Stomach smooth muscle (tissue), 2 donors: ENCODE measurements at regions not wholly inside any gene's neighbourhood (a gene's known extent, or its start where the extent isn't known, plus 50 kb on each side); places are given as distances from the start of the nearest gene placed in this dataset.

Experiments
- H3K27ac ChIP-seq: one replicate; pipeline ENCODE4 v1.7.0; 2013; ENCODE audit warnings: mild to moderate bottlenecking, low read length, inconsistent platforms
- H3K27me3 ChIP-seq, 2 donors: one replicate each; pipeline ENCODE4 v1.7.0; 2013; ENCODE audit warnings: low read length in 2 of 2; ENCODE audit not compliant: insufficient read depth in 2 of 2, control insufficient read depth in 1 of 2
- H3K36me3 ChIP-seq, 2 donors: one replicate each; pipeline ENCODE4 v1.7.0; 2013; ENCODE audit warnings: low read length in 2 of 2; ENCODE audit not compliant: control insufficient read depth in 2 of 2, insufficient read depth in 2 of 2
- H3K4me1 ChIP-seq: one replicate; pipeline ENCODE4 v1.7.0; 2013; ENCODE audit warnings: low read length; ENCODE audit not compliant: control insufficient read depth, insufficient read depth
- H3K4me3 ChIP-seq, 2 donors: one replicate each; pipeline ENCODE4 v1.7.0; 2013; ENCODE audit warnings: low read length in 2 of 2
- H3K9ac ChIP-seq, 2 donors: one replicate each; pipeline ENCODE4 v1.7.0; 2013; ENCODE audit warnings: low read length in 2 of 2, mild to moderate bottlenecking in 1 of 2
- H3K9me3 ChIP-seq, 2 donors: one replicate each; pipeline ENCODE4 v1.7.0; 2013; ENCODE audit warnings: low read length in 2 of 2; ENCODE audit not compliant: control insufficient read depth in 2 of 2
- donor health status: healthy.
- donor health status: Pancreatic carcinoma.

- Histone ChIP-seq H3K9ac (no peak overlapping the region), H3K4me1 (no peaks in the 10 kb centered on the region), H3K27me3 (no peaks in the 10 kb centered on the region), H3K4me3 (no peak overlapping the region), H3K36me3 (no peaks in the 10 kb centered on the region), H3K9me3 (no peaks in the 10 kb centered on the region), H3K27ac (no peak overlapping the region)
These were observed 1536.2 kb downstream of the AACS start for GRCh38 chr12:126601184-126602170.

- Histone ChIP-seq H3K4me1 (no peaks in the 10 kb centered on the region), H3K27me3 (no peaks in the 10 kb centered on the region), H3K4me3 (no peak overlapping the region), H3K36me3 (no peaks in the 10 kb centered on the region), H3K9ac (no peak overlapping the region), H3K27ac (no peak overlapping the region), H3K9me3 (no peaks in the 10 kb centered on the region)
These were observed 1537.4 kb downstream of the AACS start for GRCh38 chr12:126602612-126603011.

- Histone ChIP-seq H3K36me3 (no peaks in the 10 kb centered on the region), H3K9ac (no peak overlapping the region), H3K9me3 (peaks cover 0 to 2% of the 10 kb centered on the region in 2 donors), H3K27ac (no peak overlapping the region), H3K27me3 (no peaks in the 10 kb centered on the region), H3K4me3 (no peak overlapping the region), H3K4me1 (no peaks in the 10 kb centered on the region)
These were observed 1541.9 kb downstream of the AACS start for GRCh38 chr12:126607157-126607556.

GRCh38 chr12:126607867-126608266 is 1542.6 kb downstream of the AACS start:
- Histone ChIP-seq H3K9ac (no peak overlapping the region), H3K27me3 (no peaks in the 10 kb centered on the region), H3K4me1 (no peaks in the 10 kb centered on the region), H3K27ac (no peak overlapping the region), H3K4me3 (no peak overlapping the region), H3K36me3 (no peaks in the 10 kb centered on the region), H3K9me3 (peaks cover 0 to 4% of the 10 kb centered on the region in 2 donors)

- Histone ChIP-seq H3K9ac (no peak overlapping the region), H3K27me3 (no peaks in the 10 kb centered on the region), H3K27ac (no peak overlapping the region), H3K4me3 (no peak overlapping the region), H3K9me3 (peaks cover 3 to 8% of the 10 kb centered on the region in 2 donors), H3K4me1 (no peaks in the 10 kb centered on the region), H3K36me3 (no peaks in the 10 kb centered on the region)
These were observed 1543.5 kb downstream of the AACS start for GRCh38 chr12:126608607-126609175.

GRCh38 chr12:126616441-126616840 is 1551.2 kb downstream of the AACS start:
- Histone ChIP-seq H3K4me1 (no peaks in the 10 kb centered on the region), H3K9ac (no peak overlapping the region), H3K4me3 (no peak overlapping the region), H3K27ac (no peak overlapping the region), H3K36me3 (no peaks in the 10 kb centered on the region), H3K27me3 (no peaks in the 10 kb centered on the region), H3K9me3 (peaks cover 3 to 8% of the 10 kb centered on the region in 2 donors)

- Histone ChIP-seq H3K36me3 (no peaks in the 10 kb centered on the region), H3K4me1 (no peaks in the 10 kb centered on the region), H3K4me3 (no peak overlapping the region), H3K9me3 (peaks cover 3 to 5% of the 10 kb centered on the region in 2 donors), H3K27me3 (no peaks in the 10 kb centered on the region), H3K27ac (no peak overlapping the region), H3K9ac (no peak overlapping the region)
These were observed 1552.1 kb downstream of the AACS start for GRCh38 chr12:126617312-126617711.

- H3K9me3 ChIP-seq: no peaks in the 10 kb centered on the region
- H3K4me1 ChIP-seq: no peaks in the 10 kb centered on the region
- H3K9ac ChIP-seq: no peak overlapping the region
- no peaks in the 10 kb centered on the region for H3K27me3 ChIP-seq
- H3K27ac ChIP-seq: no peak overlapping the region
- H3K4me3 ChIP-seq: no peak overlapping the region
- H3K36me3 ChIP-seq: no peaks in the 10 kb centered on the region
These were observed 1562.4 kb downstream of the AACS start for GRCh38 chr12:126627596-126627995.

- H3K9me3 ChIP-seq: no peaks in the 10 kb centered on the region
- no peaks in the 10 kb centered on the region for H3K4me1 ChIP-seq
- H3K9ac ChIP-seq: no peak overlapping the region
- no peak overlapping the region for H3K4me3 ChIP-seq
- H3K36me3 ChIP-seq: no peaks in the 10 kb centered on the region
- no peak overlapping the region for H3K27ac ChIP-seq
- no peaks in the 10 kb centered on the region for H3K27me3 ChIP-seq
These were observed 1571.6 kb downstream of the AACS start for GRCh38 chr12:126636821-126637220.

GRCh38 chr12:126644236-126645020 is 1579.2 kb downstream of the AACS start:
- no peak overlapping the region for H3K9ac ChIP-seq
- no peaks in the 10 kb centered on the region for H3K9me3 ChIP-seq
- no peak overlapping the region for H3K4me3 ChIP-seq
- H3K27me3 ChIP-seq: no peaks in the 10 kb centered on the region
- H3K4me1 ChIP-seq: no peaks in the 10 kb centered on the region
- no peak overlapping the region for H3K27ac ChIP-seq
- H3K36me3 ChIP-seq: no peaks in the 10 kb centered on the region
